Keratinocyte (primary cell): ENCODE measurements at regions not wholly inside any gene's neighbourhood (a gene's known extent, or its start where the extent isn't known, plus 50 kb on each side); places are given as distances from the start of the nearest gene placed in this dataset.

Experiments
- DNase-seq: peaks from one replicate; pipeline ENCODE4 v3.0.0-alpha.2; 2011; ENCODE audit warnings: low read depth, missing footprints, low spot score
- FAIRE-seq: peaks from 2 replicates; lab custom pipeline; 2011; peaks lifted over from hg19 to GRCh38; lab: Jason Lieb, UNC
- H2AFZ ChIP-seq: 2 replicates; pipeline ENCODE4 v1.6.0; 2012; ENCODE audit warnings: low read length, control low read depth, inconsistent platforms; ENCODE audit not compliant: control insufficient read depth
- H3K27ac ChIP-seq: 2 replicates; pipeline ENCODE4 v1.5.1; 2011; ENCODE audit warnings: low read length; ENCODE audit not compliant: control insufficient read depth, insufficient read depth
- H3K27me3 ChIP-seq: 3 replicates; pipeline ENCODE4 v1.6.0; 2011; ENCODE audit warnings: low read length; ENCODE audit not compliant: control insufficient read depth, insufficient read depth; ENCODE audit errors: extremely low read depth
- H3K36me3 ChIP-seq, 2 experiments: 2 replicates in 1 of 2; 3 replicates in 1 of 2; pipeline ENCODE4 v1.5.1; 2011; ENCODE audit warnings: low read length in 2 of 2, mild to moderate bottlenecking in 1 of 2; ENCODE audit not compliant: control insufficient read depth in 2 of 2, insufficient read depth in 2 of 2; ENCODE audit errors: extremely low read depth in 1 of 2
- H3K4me1 ChIP-seq: 3 replicates; pipeline ENCODE4 v1.5.1; 2011; ENCODE audit warnings: low read length; ENCODE audit not compliant: control insufficient read depth, insufficient read depth; ENCODE audit errors: extremely low read depth
- H3K4me2 ChIP-seq: 3 replicates; pipeline ENCODE4 v1.6.0; 2011; ENCODE audit warnings: low read depth, low read length; ENCODE audit not compliant: control insufficient read depth, insufficient read depth; ENCODE audit errors: extremely low read depth
- H3K4me3 ChIP-seq, 3 experiments: fragments of 200-600 bp in 1 of 3; sonication (generic) in 1 of 3; 2 replicates in 2 of 3; 3 replicates in 1 of 3; pipeline ENCODE4 v1.5.1; 2011 to 2016; ENCODE audit warnings: low read length in 3 of 3, mild to moderate bottlenecking in 3 of 3, control low read depth in 2 of 3, inconsistent platforms in 1 of 3, low read depth in 1 of 3, mixed read lengths in 1 of 3, mixed run types in 1 of 3, moderate library complexity in 1 of 3; ENCODE audit not compliant: control insufficient read depth in 2 of 3, insufficient read depth in 2 of 3; ENCODE audit errors: extremely low read depth in 1 of 3
- H3K79me2 ChIP-seq: 2 replicates; pipeline ENCODE4 v1.6.0; 2012; ENCODE audit warnings: low read length; ENCODE audit not compliant: control insufficient read depth, insufficient read depth
- H3K9ac ChIP-seq: 3 replicates; pipeline ENCODE4 v1.6.0; 2011; ENCODE audit warnings: low read length; ENCODE audit not compliant: control insufficient read depth, insufficient read depth; ENCODE audit errors: extremely low read depth
- H3K9me1 ChIP-seq: 3 replicates; pipeline ENCODE4 v1.6.0; 2011; ENCODE audit warnings: low read length; ENCODE audit not compliant: control insufficient read depth, insufficient read depth; ENCODE audit errors: extremely low read depth
- H3K9me3 ChIP-seq: 2 replicates; pipeline ENCODE4 v1.5.1; 2012; ENCODE audit warnings: low read depth, low read length; ENCODE audit not compliant: control insufficient read depth
- H4K20me1 ChIP-seq: 3 replicates; pipeline ENCODE4 v1.6.0; 2011; ENCODE audit warnings: low read length; ENCODE audit not compliant: control insufficient read depth, insufficient read depth; ENCODE audit errors: extremely low read depth
- CTCF ChIP-seq, 3 experiments: IDR thresholded peaks in 1 of 3; conservative IDR thresholded peaks in 1 of 3; optimal IDR thresholded peaks in 1 of 3; 2 replicates in 2 of 3; 3 replicates in 1 of 3; pipeline versions ENCODE3 to v1.5.1; 2011; ENCODE audit warnings: low read length in 3 of 3, mild to moderate bottlenecking in 3 of 3, moderate library complexity in 2 of 3, control low read depth in 1 of 3, inconsistent platforms in 1 of 3; ENCODE audit not compliant: insufficient read depth in 2 of 3; ENCODE audit errors: extremely low read depth in 1 of 3
- EZH2 ChIP-seq: IDR thresholded peaks from one replicate; pipeline ENCODE4 v1.6.1; 2012; ENCODE audit warnings: inconsistent platforms, mild to moderate bottlenecking, low read length, moderate library complexity
- dilution Hi-C: fragments of 300-500 bp; cut with MboI; formaldehyde crosslinking; loops from one replicate; pipeline ENCODE4 v1.7.0; 2020; ENCODE audit warnings: low sequenced_read_pairs; ENCODE audit not compliant: extremely low pct_ligation_motif_present

GRCh38 chr11:80944758-80945157 is 1503.9 kb upstream of the TENM4 start:
- peaks cover 5% of the 10 kb centered on the region for H3K4me1 ChIP-seq
- FAIRE-seq: peak; percentile 75
- H3K4me3 ChIP-seq: no peak overlapping the region
- H3K27me3 ChIP-seq: no peaks in the 10 kb centered on the region
- H3K79me2 ChIP-seq: no peaks in the 10 kb centered on the region
- no peak overlapping the region for H3K27ac ChIP-seq
- no peak for TF ChIP-seq EZH2
- no peak for TF ChIP-seq CTCF (optimal IDR thresholded peaks at IDR 0.05 in 1 of 3, IDR thresholded peaks at IDR 0.05 in 1 of 3, conservative IDR thresholded peaks at IDR 0.05 in 1 of 3; ENCODE audit: extremely low read depth in 1 of 3, insufficient read depth in 2 of 3, low read length in 3 of 3)
- no peaks in the 10 kb centered on the region for H4K20me1 ChIP-seq
- no peaks in the 10 kb centered on the region for H3K36me3 ChIP-seq
- H3K4me2 ChIP-seq: no peak overlapping the region
- dilution Hi-C loops: no loop called here
- DNase-seq: no peak
- peak overlapping the region; percentile 45 for H2AFZ ChIP-seq
- H3K9ac ChIP-seq: no peak overlapping the region
- no peaks in the 10 kb centered on the region for H3K9me1 ChIP-seq
- no peaks in the 10 kb centered on the region for H3K9me3 ChIP-seq

- DNase-seq (no peak), FAIRE-seq (no peak)
- H3K27me3 ChIP-seq: no peaks in the 10 kb centered on the region
- H2AFZ ChIP-seq: no peak overlapping the region
- H3K9ac ChIP-seq: no peak overlapping the region
- no peak overlapping the region for H3K4me2 ChIP-seq
- H3K4me1 ChIP-seq: peaks cover 5% of the 10 kb centered on the region
- no peak overlapping the region for H3K4me3 ChIP-seq
- H3K27ac ChIP-seq: no peak overlapping the region
- H3K9me3 ChIP-seq: no peaks in the 10 kb centered on the region
- no peaks in the 10 kb centered on the region for H3K36me3 ChIP-seq
- dilution Hi-C loops: no loop called here
- no peaks in the 10 kb centered on the region for H3K9me1 ChIP-seq
- H4K20me1 ChIP-seq: no peaks in the 10 kb centered on the region
- TF ChIP-seq CTCF (optimal IDR thresholded peaks at IDR 0.05 in 1 of 3, IDR thresholded peaks at IDR 0.05 in 1 of 3, conservative IDR thresholded peaks at IDR 0.05 in 1 of 3; ENCODE audit: extremely low read depth in 1 of 3, insufficient read depth in 2 of 3, low read length in 3 of 3) (no peak), EZH2 (no peak)
- H3K79me2 ChIP-seq: no peaks in the 10 kb centered on the region
These were observed 1502.4 kb upstream of the TENM4 start for GRCh38 chr11:80943226-80943625.
